Panc1 (cell line): ENCODE measurements at regions not wholly inside any gene's neighbourhood (a gene's known extent, or its start where the extent isn't known, plus 50 kb on each side); places are given as distances from the start of the nearest gene placed in this dataset.

Experiments
- ATAC-seq: fragments of 200-7000 bp; cut with Tn5 transposase; 2 replicates; pipeline ENCODE4 v1.9.1; 2020; ENCODE audit warnings: mild to moderate bottlenecking, moderate library complexity
- BruUV-seq: library from RNA; stranded (reverse); fragments of 400-500 nt; replicated peaks from 2 replicates; lab custom pipeline; 2021; lab: Mats Ljungman, UMichigan
- CTCF ChIA-PET: fragments of 300-600 bp; sonication (Branson Sonifier 250); formaldehyde crosslinking; loops from one replicate; lab custom pipeline; 2022; ENCODE audit warnings: antibody characterized with exemption; lab: Charles Lee
- POLR2A ChIA-PET: fragments of 300-600 bp; sonication (Branson Sonifier 250); formaldehyde crosslinking; loops from one replicate; lab custom pipeline; 2022; ENCODE audit warnings: antibody characterized with exemption; lab: Charles Lee
- DNase-seq: peaks from one replicate; pipeline ENCODE4 v3.0.0-alpha.2; 2010; ENCODE audit warnings: low read depth, low spot score
- H3K27ac ChIP-seq: 2 replicates; pipeline ENCODE4 v1.5.1; 2011; ENCODE audit warnings: mild to moderate bottlenecking, low read length, inconsistent platforms
- H3K27me3 ChIP-seq: fragments of 200-500 bp; sonication (Bioruptor generic); 2 replicates; pipeline ENCODE4 v1.6.0; 2014; ENCODE audit warnings: low read length, inconsistent platforms; ENCODE audit not compliant: control insufficient read depth, insufficient read depth
- H3K36me3 ChIP-seq: fragments of 200-500 bp; sonication (Bioruptor generic); 2 replicates; pipeline ENCODE4 v1.5.1; 2014; ENCODE audit warnings: inconsistent platforms, mild to moderate bottlenecking, low read length, moderate library complexity; ENCODE audit not compliant: control insufficient read depth, insufficient read depth
- H3K4me1 ChIP-seq: 2 replicates; pipeline ENCODE4 v1.5.1; 2011; ENCODE audit warnings: inconsistent platforms, mild to moderate bottlenecking, low read length, moderate library complexity; ENCODE audit not compliant: control insufficient read depth, insufficient read depth
- H3K4me3 ChIP-seq, 2 experiments: 2 replicates each; pipeline ENCODE4 v1.5.1; 2011 to 2012; ENCODE audit warnings: low read depth in 2 of 2, low read length in 2 of 2, mild to moderate bottlenecking in 2 of 2, inconsistent platforms in 1 of 2, moderate library complexity in 1 of 2
- H3K9me3 ChIP-seq: fragments of 200-500 bp; sonication (Bioruptor generic); 2 replicates; pipeline ENCODE4 v1.5.1; 2014; ENCODE audit warnings: low read depth, mild to moderate bottlenecking, inconsistent platforms, low read length, moderate library complexity; ENCODE audit not compliant: control insufficient read depth, insufficient read depth
- POLR2AphosphoS5 ChIP-seq: IDR thresholded peaks from 2 replicates; pipeline ENCODE4 v1.6.1; 2012; ENCODE audit warnings: mild to moderate bottlenecking, low read depth, low read length, moderate library complexity
- SIN3A ChIP-seq: IDR thresholded peaks from 2 replicates; pipeline ENCODE4 v1.6.1; 2012; ENCODE audit warnings: low read depth, mild to moderate bottlenecking, low read length, moderate library complexity, borderline replicate concordance; ENCODE audit not compliant: insufficient read depth
- TCF7L2 ChIP-seq: IDR thresholded peaks from 2 replicates; pipeline ENCODE4 v1.6.1; 2011; ENCODE audit warnings: mild to moderate bottlenecking, low read depth, low read length, inconsistent platforms
- in situ Hi-C: cut with HindIII; loops from 2 replicates; pipeline ENCODE4 v1.10.0; 2016; ENCODE audit warnings: low sequenced_read_pairs, low pct_unique_long_range_greater_than_20kb
- intact Hi-C: fragments of 100-400 bp; cut with micrococcal nuclease; formaldehyde crosslinking; loops from one replicate; pipeline ENCODE4 v1.10.0; 2022; ENCODE audit not compliant: unreplicated experiment
- TF ChIP-seq, protein P1 (sequence below), 2 experiments: IDR thresholded peaks; 2 replicates each; pipeline ENCODE4 v1.6.1; 2011 to 2012; ENCODE audit warnings: low read depth in 2 of 2, control low read depth in 1 of 2, low read length in 1 of 2, mild to moderate bottlenecking in 1 of 2, moderate library complexity in 1 of 2; ENCODE audit not compliant: insufficient read depth in 1 of 2
- TF ChIP-seq, protein P2 (sequence below): fragments of 450-650 bp; IDR thresholded peaks from 2 replicates; pipeline ENCODE4 v1.5.1; 2017; ENCODE audit warnings: mild to moderate bottlenecking

DNA sequence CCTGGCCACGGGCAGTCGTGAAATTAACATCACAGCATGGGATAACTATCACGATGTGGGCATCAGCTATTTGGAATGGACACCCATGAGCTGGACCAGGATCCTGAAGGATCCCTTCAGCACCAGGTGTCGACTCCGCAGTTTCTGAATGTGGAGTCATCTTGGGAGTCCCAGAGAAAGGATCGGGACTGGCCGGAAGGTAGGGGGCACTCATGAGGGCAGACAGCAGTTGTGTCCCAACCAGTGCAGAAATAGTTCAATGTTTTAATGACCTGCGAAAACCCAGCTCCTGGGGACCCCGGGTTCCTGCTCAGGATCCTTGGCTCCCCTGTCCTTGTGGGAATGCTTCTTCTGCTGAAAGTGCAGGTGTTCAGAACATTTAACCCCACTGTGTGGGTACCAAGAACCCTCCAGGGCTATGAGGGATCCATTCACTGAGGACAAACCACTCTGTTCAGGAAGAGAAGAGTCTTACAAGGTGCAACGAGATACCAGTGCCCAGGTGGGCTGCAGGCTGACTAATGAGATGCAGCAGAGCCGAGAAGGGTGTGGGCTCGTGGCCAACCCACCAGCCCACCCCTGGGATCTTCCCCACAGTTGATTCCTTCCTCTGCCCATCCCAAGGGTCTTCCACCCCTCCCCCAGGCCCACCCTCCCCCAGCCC, 154.8 kb downstream of the SALL1 start:
- H3K36me3 ChIP-seq, result no peaks in the 10 kb centered on the region
- in situ Hi-C loops (no loop called here), intact Hi-C loops (no loop called here)
- H3K27me3 ChIP-seq, result no peaks in the 10 kb centered on the region
- ATAC-seq, result no peak
- DNase-seq, result no peak
- no peak overlapping the region for H3K27ac ChIP-seq
- TF ChIP-seq SIN3A, result no peak
- TF ChIP-seq TCF7L2, result no peak
- TF ChIP-seq, protein P1, sequence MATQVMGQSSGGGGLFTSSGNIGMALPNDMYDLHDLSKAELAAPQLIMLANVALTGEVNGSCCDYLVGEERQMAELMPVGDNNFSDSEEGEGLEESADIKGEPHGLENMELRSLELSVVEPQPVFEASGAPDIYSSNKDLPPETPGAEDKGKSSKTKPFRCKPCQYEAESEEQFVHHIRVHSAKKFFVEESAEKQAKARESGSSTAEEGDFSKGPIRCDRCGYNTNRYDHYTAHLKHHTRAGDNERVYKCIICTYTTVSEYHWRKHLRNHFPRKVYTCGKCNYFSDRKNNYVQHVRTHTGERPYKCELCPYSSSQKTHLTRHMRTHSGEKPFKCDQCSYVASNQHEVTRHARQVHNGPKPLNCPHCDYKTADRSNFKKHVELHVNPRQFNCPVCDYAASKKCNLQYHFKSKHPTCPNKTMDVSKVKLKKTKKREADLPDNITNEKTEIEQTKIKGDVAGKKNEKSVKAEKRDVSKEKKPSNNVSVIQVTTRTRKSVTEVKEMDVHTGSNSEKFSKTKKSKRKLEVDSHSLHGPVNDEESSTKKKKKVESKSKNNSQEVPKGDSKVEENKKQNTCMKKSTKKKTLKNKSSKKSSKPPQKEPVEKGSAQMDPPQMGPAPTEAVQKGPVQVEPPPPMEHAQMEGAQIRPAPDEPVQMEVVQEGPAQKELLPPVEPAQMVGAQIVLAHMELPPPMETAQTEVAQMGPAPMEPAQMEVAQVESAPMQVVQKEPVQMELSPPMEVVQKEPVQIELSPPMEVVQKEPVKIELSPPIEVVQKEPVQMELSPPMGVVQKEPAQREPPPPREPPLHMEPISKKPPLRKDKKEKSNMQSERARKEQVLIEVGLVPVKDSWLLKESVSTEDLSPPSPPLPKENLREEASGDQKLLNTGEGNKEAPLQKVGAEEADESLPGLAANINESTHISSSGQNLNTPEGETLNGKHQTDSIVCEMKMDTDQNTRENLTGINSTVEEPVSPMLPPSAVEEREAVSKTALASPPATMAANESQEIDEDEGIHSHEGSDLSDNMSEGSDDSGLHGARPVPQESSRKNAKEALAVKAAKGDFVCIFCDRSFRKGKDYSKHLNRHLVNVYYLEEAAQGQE (IDR thresholded peaks at IDR 0.05; ENCODE audit: insufficient read depth in 1 of 2, low read depth in 2 of 2, low read length in 1 of 2), result no peak
- ChIA-PET CTCF (no interaction called here), POLR2A (no interaction called here)
- no peaks in the 10 kb centered on the region for H3K9me3 ChIP-seq
- BruUV-seq, result no TSS peak
- H3K4me1 ChIP-seq, result no peaks in the 10 kb centered on the region
- no peak overlapping the region for H3K4me3 ChIP-seq

DNA sequence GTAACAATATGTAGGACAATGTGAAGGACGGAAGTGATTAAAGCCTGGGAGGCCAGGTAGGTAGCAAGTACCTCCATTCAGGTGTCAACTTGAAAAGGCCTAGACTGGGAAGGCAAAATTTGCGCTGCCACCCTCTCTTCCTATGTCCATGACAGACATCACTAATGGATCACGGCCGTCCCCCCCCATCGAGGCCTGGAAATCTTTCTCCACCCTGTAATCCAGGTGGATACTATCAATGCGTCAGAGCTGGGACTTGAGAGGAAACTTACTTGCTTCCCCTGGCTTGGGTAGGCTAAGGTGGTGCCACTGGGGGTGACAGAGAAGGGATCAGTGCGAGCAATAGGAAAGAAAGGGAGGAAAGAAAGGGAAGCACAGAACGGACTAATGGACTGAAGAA, 156.1 kb downstream of the SALL1 start:
- H3K4me1 ChIP-seq, result no peaks in the 10 kb centered on the region
- no TSS peak for BruUV-seq
- no peak for ATAC-seq
- DNase-seq, result no peak
- in situ Hi-C loops (no loop called here), intact Hi-C loops (no loop called here)
- no peak overlapping the region for H3K4me3 ChIP-seq
- no peak overlapping the region for H3K27ac ChIP-seq
- TF ChIP-seq, protein P1 (IDR thresholded peaks at IDR 0.05; ENCODE audit: insufficient read depth in 1 of 2, low read depth in 2 of 2, low read length in 1 of 2), result no peak
- TF ChIP-seq SIN3A, result no peak
- no peak for TF ChIP-seq POLR2AphosphoS5
- no peak for TF ChIP-seq TCF7L2
- TF ChIP-seq, protein P2, sequence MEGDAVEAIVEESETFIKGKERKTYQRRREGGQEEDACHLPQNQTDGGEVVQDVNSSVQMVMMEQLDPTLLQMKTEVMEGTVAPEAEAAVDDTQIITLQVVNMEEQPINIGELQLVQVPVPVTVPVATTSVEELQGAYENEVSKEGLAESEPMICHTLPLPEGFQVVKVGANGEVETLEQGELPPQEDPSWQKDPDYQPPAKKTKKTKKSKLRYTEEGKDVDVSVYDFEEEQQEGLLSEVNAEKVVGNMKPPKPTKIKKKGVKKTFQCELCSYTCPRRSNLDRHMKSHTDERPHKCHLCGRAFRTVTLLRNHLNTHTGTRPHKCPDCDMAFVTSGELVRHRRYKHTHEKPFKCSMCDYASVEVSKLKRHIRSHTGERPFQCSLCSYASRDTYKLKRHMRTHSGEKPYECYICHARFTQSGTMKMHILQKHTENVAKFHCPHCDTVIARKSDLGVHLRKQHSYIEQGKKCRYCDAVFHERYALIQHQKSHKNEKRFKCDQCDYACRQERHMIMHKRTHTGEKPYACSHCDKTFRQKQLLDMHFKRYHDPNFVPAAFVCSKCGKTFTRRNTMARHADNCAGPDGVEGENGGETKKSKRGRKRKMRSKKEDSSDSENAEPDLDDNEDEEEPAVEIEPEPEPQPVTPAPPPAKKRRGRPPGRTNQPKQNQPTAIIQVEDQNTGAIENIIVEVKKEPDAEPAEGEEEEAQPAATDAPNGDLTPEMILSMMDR, result no peak
- ChIA-PET CTCF (no interaction called here), POLR2A (no interaction called here)
- H3K36me3 ChIP-seq, result no peaks in the 10 kb centered on the region
- H3K27me3 ChIP-seq, result no peaks in the 10 kb centered on the region
- no peaks in the 10 kb centered on the region for H3K9me3 ChIP-seq
